Natural killer cell (primary cell): ENCODE measurements at regions not wholly inside any gene's neighbourhood (a gene's known extent, or its start where the extent isn't known, plus 50 kb on each side); places are given as distances from the start of the nearest gene placed in this dataset.

Experiments used
- ATAC-seq, 3 donors: fragments of 150-1000 bp in 2 of 3; fragments of 200-7000 bp in 1 of 3; cut with Tn5 transposase; 1 replicate in 1 of 3; 2 replicates in 2 of 3; pipeline ENCODE4 v1.10.0; 2021; ENCODE audit warnings: mild to moderate bottlenecking in 2 of 3, moderate library complexity in 2 of 3
- DNase-seq, 2 donors: peaks; one replicate each; pipeline versions ENCODE4 v3.0.0 to v3.0.0-alpha.2; 2013 to 2021; ENCODE audit warnings: mixed read lengths in 1 of 2
- H3K27ac ChIP-seq: one replicate; pipeline ENCODE4 v1.5.1; 2013; ENCODE audit warnings: mild to moderate bottlenecking, low read length
- H3K27me3 ChIP-seq: one replicate; pipeline ENCODE4 v1.6.1; 2013; ENCODE audit warnings: low read length; ENCODE audit not compliant: control insufficient read depth, insufficient read depth
- H3K36me3 ChIP-seq: one replicate; pipeline ENCODE4 v1.6.1; 2013; ENCODE audit warnings: low read length; ENCODE audit not compliant: control insufficient read depth, insufficient read depth
- H3K4me1 ChIP-seq: one replicate; pipeline ENCODE4 v1.6.1; 2013; ENCODE audit warnings: low read length; ENCODE audit not compliant: control insufficient read depth, insufficient read depth
- H3K4me3 ChIP-seq: one replicate; pipeline ENCODE4 v1.5.1; 2013; ENCODE audit warnings: low read length
- H3K9me3 ChIP-seq: one replicate; pipeline ENCODE4 v1.6.1; 2013; ENCODE audit warnings: low read length; ENCODE audit not compliant: control insufficient read depth, insufficient read depth
- H3K27ac Mint-ChIP-seq, 2 donors: one replicate each; pipeline ENCODE4 v1.8.0; 2022; ENCODE audit warnings: mild to moderate bottlenecking in 2 of 2, mixed read lengths in 2 of 2, moderate library complexity in 1 of 2
- H3K27me3 Mint-ChIP-seq, 2 donors: one replicate each; pipeline ENCODE4 v1.8.0; 2022; ENCODE audit warnings: low read depth in 2 of 2, mixed read lengths in 2 of 2
- H3K36me3 Mint-ChIP-seq: one replicate; pipeline ENCODE4 v1.8.0; 2022; ENCODE audit warnings: mixed read lengths
- H3K4me1 Mint-ChIP-seq, 2 donors: one replicate each; pipeline ENCODE4 v1.8.0; 2022; ENCODE audit warnings: mixed read lengths in 2 of 2
- H3K4me3 Mint-ChIP-seq: one replicate; pipeline ENCODE4 v1.8.0; 2022; ENCODE audit warnings: mild to moderate bottlenecking, moderate library complexity, mixed read lengths
- H3K9me3 Mint-ChIP-seq, 2 donors: one replicate each; pipeline ENCODE4 v1.8.0; 2022; ENCODE audit warnings: mixed read lengths in 2 of 2
- CTCF ChIP-seq: fragments of 200-600 bp; IDR thresholded peaks from one replicate; pipeline ENCODE4 v1.8.0; 2022; ENCODE audit warnings: antibody characterized with exemption
- WGBS: methylation state at CpG from one replicate; pipeline ENCODE4 v1.1.7; 2013; ENCODE audit warnings: missing lambda C conversion rate; ENCODE audit not compliant: insufficient coverage; 5-methylcytosine and 5-hydroxymethylcytosine counted together
- intact Hi-C: fragments of 100-400 bp; cut with micrococcal nuclease; formaldehyde crosslinking; loops from one replicate; pipeline ENCODE4 v1.14.2; 2022

- no peaks in the 10 kb centered on the region for H3K4me1 Mint-ChIP-seq
- no peaks in the 10 kb centered on the region for H3K36me3 Mint-ChIP-seq
- intact Hi-C loops, result no loop called here
- no peaks in the 10 kb centered on the region for H3K4me1 ChIP-seq
- no peak for DNase-seq
- H3K27ac Mint-ChIP-seq, result no peak overlapping the region
- H3K27me3 Mint-ChIP-seq, result peaks cover 0 to 3% of the 10 kb centered on the region in 2 donors
- H3K9me3 Mint-ChIP-seq, result no peaks in the 10 kb centered on the region
- H3K4me3 Mint-ChIP-seq, result no peak overlapping the region
- no peaks in the 10 kb centered on the region for H3K36me3 ChIP-seq
- no peaks in the 10 kb centered on the region for H3K27me3 ChIP-seq
- no peak overlapping the region for H3K4me3 ChIP-seq
- no peak overlapping the region for H3K27ac ChIP-seq
- no peak for ATAC-seq
- no peaks in the 10 kb centered on the region for H3K9me3 ChIP-seq
- TF ChIP-seq CTCF, result no peak
- WGBS, result 85% methylated on average over 5 of the region's 5 CpGs
Observed at GRCh38 chr12:93299262-93299846, 78.4 kb upstream of the NUDT4 start.

GRCh38 chr12:93300611-93301021 is 77.1 kb upstream of the NUDT4 start:
- H3K4me1 Mint-ChIP-seq, result no peaks in the 10 kb centered on the region
- H3K36me3 ChIP-seq, result no peaks in the 10 kb centered on the region
- no peaks in the 10 kb centered on the region for H3K9me3 Mint-ChIP-seq
- H3K27me3 ChIP-seq, result no peaks in the 10 kb centered on the region
- DNase-seq, result no peak
- H3K27me3 Mint-ChIP-seq, result peaks cover 3 to 6% of the 10 kb centered on the region in 2 donors
- ATAC-seq, result no peak
- H3K4me3 Mint-ChIP-seq, result no peak overlapping the region
- no peaks in the 10 kb centered on the region for H3K9me3 ChIP-seq
- no peak overlapping the region for H3K27ac Mint-ChIP-seq
- no peaks in the 10 kb centered on the region for H3K36me3 Mint-ChIP-seq
- no peak overlapping the region for H3K4me3 ChIP-seq
- no peak overlapping the region for H3K27ac ChIP-seq
- intact Hi-C loops, result no loop called here
- H3K4me1 ChIP-seq, result no peaks in the 10 kb centered on the region
- no peak for TF ChIP-seq CTCF
- 80% methylated on average over 2 of the region's 2 CpGs for WGBS

- H3K4me3 ChIP-seq, result no peak overlapping the region
- no peak for ATAC-seq
- DNase-seq, result no peak
- H3K36me3 ChIP-seq, result no peaks in the 10 kb centered on the region
- Mint-ChIP-seq H3K9me3 (no peaks in the 10 kb centered on the region), H3K4me1 (no peaks in the 10 kb centered on the region), H3K36me3 (no peaks in the 10 kb centered on the region), H3K4me3 (no peak overlapping the region), H3K27ac (no peak overlapping the region), H3K27me3 (peaks cover 11 to 18% of the 10 kb centered on the region in 2 donors)
- H3K4me1 ChIP-seq, result no peaks in the 10 kb centered on the region
- no peak for TF ChIP-seq CTCF
- intact Hi-C loops, result no loop called here
- H3K27me3 ChIP-seq, result no peaks in the 10 kb centered on the region
- no peak overlapping the region for H3K27ac ChIP-seq
- WGBS, result 63% methylated on average over 4 of the region's 5 CpGs
- no peaks in the 10 kb centered on the region for H3K9me3 ChIP-seq
Observed at GRCh38 chr12:93302331-93303229, 75.1 kb upstream of the NUDT4 start.
